ENCODE measurements at regions not wholly inside any gene's neighbourhood (a gene's known extent, or its start where the extent isn't known, plus 50 kb on each side); places are given as distances from the start of the nearest gene placed in this dataset.

DNA sequence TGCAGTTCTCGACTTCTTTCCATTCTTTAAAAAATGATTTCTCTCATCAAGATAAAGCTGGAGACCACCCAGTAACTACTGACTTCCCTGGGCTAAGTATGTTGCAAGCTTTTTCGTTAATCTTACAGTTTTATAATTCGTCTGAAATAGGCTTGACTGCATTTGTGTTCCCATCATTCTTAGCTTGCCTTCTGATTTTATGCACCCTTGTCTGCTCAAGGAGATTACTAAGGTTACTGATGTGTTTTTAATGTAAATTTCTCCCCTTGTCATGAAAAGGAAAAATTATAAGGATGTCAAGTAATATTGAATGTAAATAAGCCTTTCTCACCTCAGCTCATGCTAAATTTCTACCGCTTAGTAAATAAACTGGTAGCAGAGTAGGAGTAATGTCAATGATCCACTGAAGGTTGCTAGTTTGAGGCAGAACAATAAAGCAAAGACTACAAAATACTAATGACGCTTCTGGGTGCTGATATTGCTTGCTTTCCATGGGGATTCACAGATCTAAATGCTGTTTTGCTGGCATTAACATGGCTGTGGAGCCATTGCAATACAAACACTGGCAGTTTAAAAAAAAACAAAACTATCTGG lies 91.9 kb upstream of the CDH20 start:
- no peak for TF ChIP-seq EZH2 (optimal IDR thresholded peaks at IDR 0.05; ENCODE audit: low read depth, low read length)
- TF ChIP-seq EZH2phosphoT487 (IDR thresholded peaks at IDR 0.05; ENCODE audit: low read length) = no peak
- TF ChIP-seq, protein P1, sequence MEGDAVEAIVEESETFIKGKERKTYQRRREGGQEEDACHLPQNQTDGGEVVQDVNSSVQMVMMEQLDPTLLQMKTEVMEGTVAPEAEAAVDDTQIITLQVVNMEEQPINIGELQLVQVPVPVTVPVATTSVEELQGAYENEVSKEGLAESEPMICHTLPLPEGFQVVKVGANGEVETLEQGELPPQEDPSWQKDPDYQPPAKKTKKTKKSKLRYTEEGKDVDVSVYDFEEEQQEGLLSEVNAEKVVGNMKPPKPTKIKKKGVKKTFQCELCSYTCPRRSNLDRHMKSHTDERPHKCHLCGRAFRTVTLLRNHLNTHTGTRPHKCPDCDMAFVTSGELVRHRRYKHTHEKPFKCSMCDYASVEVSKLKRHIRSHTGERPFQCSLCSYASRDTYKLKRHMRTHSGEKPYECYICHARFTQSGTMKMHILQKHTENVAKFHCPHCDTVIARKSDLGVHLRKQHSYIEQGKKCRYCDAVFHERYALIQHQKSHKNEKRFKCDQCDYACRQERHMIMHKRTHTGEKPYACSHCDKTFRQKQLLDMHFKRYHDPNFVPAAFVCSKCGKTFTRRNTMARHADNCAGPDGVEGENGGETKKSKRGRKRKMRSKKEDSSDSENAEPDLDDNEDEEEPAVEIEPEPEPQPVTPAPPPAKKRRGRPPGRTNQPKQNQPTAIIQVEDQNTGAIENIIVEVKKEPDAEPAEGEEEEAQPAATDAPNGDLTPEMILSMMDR (IDR thresholded peaks at IDR 0.05; ENCODE audit: low read length) = no peak
- no peak overlapping the region for H3K4me3 ChIP-seq (ENCODE audit: low read length)
- H3K36me3 ChIP-seq (replicated peaks; ENCODE audit: insufficient read depth, low read length) = no peaks in the 10 kb centered on the region
- H3K9me2 ChIP-seq (replicated peaks; ENCODE audit: insufficient read depth, low read length) = no peaks in the 10 kb centered on the region
- no peak overlapping the region for H2AFZ ChIP-seq (ENCODE audit: low read length)
- no peaks in the 10 kb centered on the region for H3K4me1 ChIP-seq (ENCODE audit: low read length)
- no peaks in the 10 kb centered on the region for H3K9me3 ChIP-seq (replicated peaks; ENCODE audit: insufficient read depth, low read length)
- no peaks in the 10 kb centered on the region for H4K20me1 ChIP-seq (ENCODE audit: insufficient read depth, low read length)
- H3K4me2 ChIP-seq (ENCODE audit: low read depth, low read length) = no peak overlapping the region
- no peaks in the 10 kb centered on the region for H3K79me2 ChIP-seq (ENCODE audit: low read length)
- no peaks in the 10 kb centered on the region for H3K27me3 ChIP-seq (replicated peaks; ENCODE audit: insufficient read depth, low read length)
- no peak overlapping the region for H3K9ac ChIP-seq (ENCODE audit: low read length)
- no peak overlapping the region for H3K27ac ChIP-seq (ENCODE audit: low read length)
- H3F3A ChIP-seq (ENCODE audit: insufficient read depth, low read length) = no peaks in the 10 kb centered on the region
- no peak for DNase-seq

DNA sequence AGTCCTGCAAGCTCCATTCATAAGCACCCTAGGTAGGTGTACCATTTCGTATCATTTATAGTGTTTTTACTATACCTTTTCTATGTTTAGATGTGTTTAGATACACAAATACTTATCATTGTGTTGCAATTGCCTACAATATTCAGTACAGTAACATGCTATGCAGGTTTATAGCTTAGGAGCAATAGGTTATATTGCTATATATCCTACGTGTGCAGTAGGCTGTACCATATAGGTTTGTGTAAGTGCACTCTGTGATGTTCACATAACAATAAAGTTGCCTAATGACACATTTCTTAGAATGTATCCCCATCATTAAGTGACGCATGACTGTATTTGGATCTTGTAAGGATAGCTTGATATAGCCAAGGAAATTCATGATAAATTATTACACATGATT lies 88.6 kb upstream of the CDH20 start:
- Histone ChIP-seq H3K4me2 (ENCODE audit: low read depth, low read length) (no peak overlapping the region), H3K9me3 (replicated peaks; ENCODE audit: insufficient read depth, low read length) (no peaks in the 10 kb centered on the region), H3K9ac (ENCODE audit: low read length) (no peak overlapping the region), H4K20me1 (ENCODE audit: insufficient read depth, low read length) (no peaks in the 10 kb centered on the region), H3K4me3 (ENCODE audit: low read length) (no peak overlapping the region), H3K4me1 (ENCODE audit: low read length) (no peaks in the 10 kb centered on the region), H3K9me2 (replicated peaks; ENCODE audit: insufficient read depth, low read length) (no peaks in the 10 kb centered on the region), H3K79me2 (ENCODE audit: low read length) (no peaks in the 10 kb centered on the region), H3F3A (ENCODE audit: insufficient read depth, low read length) (no peaks in the 10 kb centered on the region), H3K36me3 (replicated peaks; ENCODE audit: insufficient read depth, low read length) (no peaks in the 10 kb centered on the region), H2AFZ (ENCODE audit: low read length) (no peak overlapping the region), H3K27me3 (replicated peaks; ENCODE audit: insufficient read depth, low read length) (no peaks in the 10 kb centered on the region), H3K27ac (ENCODE audit: low read length) (no peak overlapping the region)
- TF ChIP-seq, protein P1 (IDR thresholded peaks at IDR 0.05; ENCODE audit: low read length) = no peak
- TF ChIP-seq EZH2 (optimal IDR thresholded peaks at IDR 0.05; ENCODE audit: low read depth, low read length) (no peak), EZH2phosphoT487 (IDR thresholded peaks at IDR 0.05; ENCODE audit: low read length) (no peak)
- no peak for DNase-seq

DNA sequence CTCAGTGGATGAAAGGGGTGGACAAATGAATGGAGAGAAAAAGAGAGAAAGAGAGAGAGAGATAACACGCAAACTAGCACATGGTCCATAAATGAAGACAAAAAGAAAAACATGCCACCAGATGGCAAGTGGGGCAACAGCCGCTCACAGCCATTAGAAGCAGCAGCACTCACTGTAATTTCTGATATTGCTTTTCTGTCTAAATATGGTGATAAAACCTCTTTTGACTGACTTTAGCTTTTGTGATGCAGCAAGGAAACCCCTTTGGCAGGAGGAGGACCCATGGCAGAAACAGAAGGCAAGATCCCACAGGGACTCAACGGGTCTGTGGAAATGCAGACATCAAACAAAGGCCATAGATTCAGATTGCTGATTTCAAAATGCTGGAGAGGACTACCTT lies 88.0 kb upstream of the CDH20 start:
- Histone ChIP-seq H2AFZ (ENCODE audit: low read length) (no peak overlapping the region), H4K20me1 (ENCODE audit: insufficient read depth, low read length) (no peaks in the 10 kb centered on the region), H3K9me3 (replicated peaks; ENCODE audit: insufficient read depth, low read length) (no peaks in the 10 kb centered on the region), H3K4me3 (ENCODE audit: low read length) (no peak overlapping the region), H3F3A (ENCODE audit: insufficient read depth, low read length) (no peaks in the 10 kb centered on the region), H3K4me2 (ENCODE audit: low read depth, low read length) (no peak overlapping the region), H3K79me2 (ENCODE audit: low read length) (no peaks in the 10 kb centered on the region), H3K27ac (ENCODE audit: low read length) (no peak overlapping the region), H3K27me3 (replicated peaks; ENCODE audit: insufficient read depth, low read length) (no peaks in the 10 kb centered on the region), H3K4me1 (ENCODE audit: low read length) (no peaks in the 10 kb centered on the region), H3K36me3 (replicated peaks; ENCODE audit: insufficient read depth, low read length) (no peaks in the 10 kb centered on the region), H3K9ac (ENCODE audit: low read length) (no peak overlapping the region), H3K9me2 (replicated peaks; ENCODE audit: insufficient read depth, low read length) (no peaks in the 10 kb centered on the region)
- no peak for DNase-seq
- TF ChIP-seq, protein P1 (IDR thresholded peaks at IDR 0.05; ENCODE audit: low read length) = no peak
- TF ChIP-seq EZH2phosphoT487 (IDR thresholded peaks at IDR 0.05; ENCODE audit: low read length) (no peak), EZH2 (optimal IDR thresholded peaks at IDR 0.05; ENCODE audit: low read depth, low read length) (no peak)
